ENCODE measurements at regions not wholly inside any gene's neighbourhood (a gene's known extent, or its start where the extent isn't known, plus 50 kb on each side); places are given as distances from the start of the nearest gene placed in this dataset.

DNA sequence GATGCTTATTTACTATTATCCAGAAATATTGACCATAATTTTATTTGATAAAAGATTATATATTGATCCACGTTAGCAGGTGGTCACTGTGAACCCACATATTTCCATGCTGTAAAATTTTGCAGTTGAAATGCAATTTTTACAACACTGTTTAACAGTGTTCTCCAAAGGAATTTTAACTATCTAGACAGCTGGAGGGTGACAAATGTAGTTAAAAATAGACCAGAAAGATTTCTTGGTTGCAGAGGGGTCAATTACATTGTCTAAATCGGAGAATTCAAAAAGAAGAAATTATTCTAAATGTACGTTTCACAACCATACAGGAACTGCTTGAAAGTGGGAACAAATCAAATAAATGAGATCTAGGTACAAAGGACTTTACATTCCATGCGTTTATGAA is 625.2 kb upstream of the NCAM2 start:
- no peak overlapping the region for H3K4ac ChIP-seq (ENCODE audit: low read depth in 1 of 2, low read length in 2 of 2)
- no peak overlapping the region for H3K14ac ChIP-seq (ENCODE audit: low read length in 2 of 2)
- no peak overlapping the region for H3K18ac ChIP-seq (ENCODE audit: low read depth in 1 of 2, low read length in 2 of 2)
- DNase-seq: no peak
- H3K9ac ChIP-seq (ENCODE audit: low read length): no peak overlapping the region
- no peak overlapping the region for H3K4me3 ChIP-seq (ENCODE audit: insufficient read depth in 1 of 2, low read depth in 1 of 2, low read length in 2 of 2)
- no peak overlapping the region for H3K23ac ChIP-seq (ENCODE audit: low read length in 2 of 2)
- H3K4me1 ChIP-seq (ENCODE audit: control insufficient read depth, insufficient read depth, low read depth, low read length): no peaks in the 10 kb centered on the region
- H2BK12ac ChIP-seq (ENCODE audit: low read length in 2 of 2): no peak overlapping the region
- H3K36me3 ChIP-seq (ENCODE audit: control insufficient read depth in 1 of 2, insufficient read depth in 2 of 2, low read depth in 1 of 2, low read length in 2 of 2): no peaks in the 10 kb centered on the region
- H3K79me1 ChIP-seq (replicated peaks; ENCODE audit: low read length, poor library complexity, severe bottlenecking): no peaks in the 10 kb centered on the region
- H2AK5ac ChIP-seq (ENCODE audit: low read length, severe bottlenecking): no peak overlapping the region
- H3K4me2 ChIP-seq (ENCODE audit: low read length, poor library complexity, severe bottlenecking): no peak overlapping the region
- no peak overlapping the region for H2BK120ac ChIP-seq (ENCODE audit: low read depth, low read length)
- no peak overlapping the region for H4K8ac ChIP-seq (ENCODE audit: low read length)
- peaks cover 4% of the 10 kb centered on the region for H3K9me3 ChIP-seq (ENCODE audit: control insufficient read depth, low read length)
- no peak overlapping the region for H3K27ac ChIP-seq (ENCODE audit: low read length, poor library complexity, severe bottlenecking)
- H2BK5ac ChIP-seq (ENCODE audit: low read depth, low read length, poor library complexity, severe bottlenecking): no peak overlapping the region
- H3K27me3 ChIP-seq (ENCODE audit: control insufficient read depth in 1 of 2, insufficient read depth in 1 of 2, low read length in 2 of 2): no peaks in the 10 kb centered on the region
- H4K91ac ChIP-seq (ENCODE audit: low read length): no peak overlapping the region
- WGBS: 70% methylated on average over 1 of the region's 4 CpGs
- no peak overlapping the region for H2AFZ ChIP-seq (ENCODE audit: low read depth, low read length)
- H2BK15ac ChIP-seq (ENCODE audit: low read depth, poor library complexity, severe bottlenecking): no peak overlapping the region

DNA sequence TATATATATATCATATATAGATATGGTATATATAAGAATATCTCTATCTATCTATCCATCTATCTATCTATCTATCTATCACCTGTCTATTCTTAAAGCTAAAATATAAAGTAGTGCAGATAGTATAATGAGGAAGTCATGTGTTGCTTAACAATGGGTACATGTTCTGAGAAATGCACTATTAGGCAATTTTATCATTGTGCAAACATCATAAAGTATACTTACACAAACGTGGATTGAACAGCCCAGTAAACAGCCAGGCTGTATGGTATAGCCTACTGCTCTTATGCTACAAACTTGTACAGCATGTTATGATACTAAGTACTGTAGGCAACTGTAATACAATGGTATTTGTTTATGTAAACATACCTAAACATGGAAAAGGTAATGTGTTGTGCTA is 621.0 kb upstream of the NCAM2 start:
- no peak overlapping the region for H3K23ac ChIP-seq (ENCODE audit: low read length in 2 of 2)
- no peak overlapping the region for H3K4ac ChIP-seq (ENCODE audit: low read depth in 1 of 2, low read length in 2 of 2)
- H3K18ac ChIP-seq (ENCODE audit: low read depth in 1 of 2, low read length in 2 of 2): no peak overlapping the region
- H2AK5ac ChIP-seq (ENCODE audit: low read length, severe bottlenecking): no peak overlapping the region
- H3K27ac ChIP-seq (ENCODE audit: low read length, poor library complexity, severe bottlenecking): no peak overlapping the region
- H3K9me3 ChIP-seq (ENCODE audit: control insufficient read depth, low read length): peaks cover under 1% of the 10 kb centered on the region
- no peak overlapping the region for H3K9ac ChIP-seq (ENCODE audit: low read length)
- no peak overlapping the region for H2BK12ac ChIP-seq (ENCODE audit: low read length in 2 of 2)
- WGBS: no CpG with 5 or more reads among the region's 1 CpG
- H3K14ac ChIP-seq (ENCODE audit: low read length in 2 of 2): no peak overlapping the region
- H3K4me3 ChIP-seq (ENCODE audit: insufficient read depth in 1 of 2, low read depth in 1 of 2, low read length in 2 of 2): no peak overlapping the region
- H2BK5ac ChIP-seq (ENCODE audit: low read depth, low read length, poor library complexity, severe bottlenecking): no peak overlapping the region
- no peak overlapping the region for H4K8ac ChIP-seq (ENCODE audit: low read length)
- no peak for DNase-seq
- no peak overlapping the region for H2BK15ac ChIP-seq (ENCODE audit: low read depth, poor library complexity, severe bottlenecking)
- H2AFZ ChIP-seq (ENCODE audit: low read depth, low read length): no peak overlapping the region
- no peaks in the 10 kb centered on the region for H3K4me1 ChIP-seq (ENCODE audit: control insufficient read depth, insufficient read depth, low read depth, low read length)
- H2BK120ac ChIP-seq (ENCODE audit: low read depth, low read length): no peak overlapping the region
- no peaks in the 10 kb centered on the region for H3K27me3 ChIP-seq (ENCODE audit: control insufficient read depth in 1 of 2, insufficient read depth in 1 of 2, low read length in 2 of 2)
- H4K91ac ChIP-seq (ENCODE audit: low read length): no peak overlapping the region
- H3K36me3 ChIP-seq (ENCODE audit: control insufficient read depth in 1 of 2, insufficient read depth in 2 of 2, low read depth in 1 of 2, low read length in 2 of 2): no peaks in the 10 kb centered on the region
- no peak overlapping the region for H3K4me2 ChIP-seq (ENCODE audit: low read length, poor library complexity, severe bottlenecking)
- H3K79me1 ChIP-seq (replicated peaks; ENCODE audit: low read length, poor library complexity, severe bottlenecking): no peaks in the 10 kb centered on the region

DNA sequence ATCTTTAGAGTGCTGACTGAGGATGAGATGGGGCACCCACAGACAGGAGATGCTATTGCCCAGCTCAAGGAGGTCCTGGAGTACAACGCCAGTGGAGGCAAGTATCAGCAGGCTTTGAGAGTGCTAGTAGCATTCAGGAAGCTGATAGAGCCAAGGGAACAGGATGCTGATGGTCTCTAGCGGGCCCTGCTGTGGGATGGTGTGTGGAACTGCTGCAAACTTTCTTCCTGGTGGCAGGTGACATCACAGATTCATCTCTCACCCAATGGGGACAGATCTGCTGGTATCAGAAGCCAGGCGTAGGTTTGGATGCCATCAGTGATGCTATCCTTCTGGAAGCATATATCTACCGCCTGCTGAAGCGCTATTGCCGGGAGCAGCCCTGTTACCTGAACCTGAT is 609.8 kb upstream of the NCAM2 start:
- H3K23ac ChIP-seq (ENCODE audit: low read length in 2 of 2): no peak overlapping the region
- no peaks in the 10 kb centered on the region for H3K27me3 ChIP-seq (ENCODE audit: control insufficient read depth in 1 of 2, insufficient read depth in 1 of 2, low read length in 2 of 2)
- no peak overlapping the region for H3K4me3 ChIP-seq (ENCODE audit: insufficient read depth in 1 of 2, low read depth in 1 of 2, low read length in 2 of 2)
- no peak overlapping the region for H4K91ac ChIP-seq (ENCODE audit: low read length)
- H3K9ac ChIP-seq (ENCODE audit: low read length): no peak overlapping the region
- H2BK5ac ChIP-seq (ENCODE audit: low read depth, low read length, poor library complexity, severe bottlenecking): no peak overlapping the region
- no peak overlapping the region for H2AK5ac ChIP-seq (ENCODE audit: low read length, severe bottlenecking)
- H3K4ac ChIP-seq (ENCODE audit: low read depth in 1 of 2, low read length in 2 of 2): no peak overlapping the region
- H3K36me3 ChIP-seq (ENCODE audit: control insufficient read depth in 1 of 2, insufficient read depth in 2 of 2, low read depth in 1 of 2, low read length in 2 of 2): no peaks in the 10 kb centered on the region
- H3K4me2 ChIP-seq (ENCODE audit: low read length, poor library complexity, severe bottlenecking): no peak overlapping the region
- peaks cover 18% of the 10 kb centered on the region for H3K9me3 ChIP-seq (ENCODE audit: control insufficient read depth, low read length)
- H4K8ac ChIP-seq (ENCODE audit: low read length): no peak overlapping the region
- H2AFZ ChIP-seq (ENCODE audit: low read depth, low read length): no peak overlapping the region
- no peak overlapping the region for H3K27ac ChIP-seq (ENCODE audit: low read length, poor library complexity, severe bottlenecking)
- no peak overlapping the region for H2BK12ac ChIP-seq (ENCODE audit: low read length in 2 of 2)
- no peak for DNase-seq
- H3K14ac ChIP-seq (ENCODE audit: low read length in 2 of 2): no peak overlapping the region
- 80% methylated on average over 6 of the region's 6 CpGs for WGBS
- H3K79me1 ChIP-seq (replicated peaks; ENCODE audit: low read length, poor library complexity, severe bottlenecking): no peaks in the 10 kb centered on the region
- no peak overlapping the region for H3K18ac ChIP-seq (ENCODE audit: low read depth in 1 of 2, low read length in 2 of 2)
- H3K4me1 ChIP-seq (ENCODE audit: control insufficient read depth, insufficient read depth, low read depth, low read length): no peaks in the 10 kb centered on the region
- H2BK120ac ChIP-seq (ENCODE audit: low read depth, low read length): no peak overlapping the region
- H2BK15ac ChIP-seq (ENCODE audit: low read depth, poor library complexity, severe bottlenecking): no peak overlapping the region

DNA sequence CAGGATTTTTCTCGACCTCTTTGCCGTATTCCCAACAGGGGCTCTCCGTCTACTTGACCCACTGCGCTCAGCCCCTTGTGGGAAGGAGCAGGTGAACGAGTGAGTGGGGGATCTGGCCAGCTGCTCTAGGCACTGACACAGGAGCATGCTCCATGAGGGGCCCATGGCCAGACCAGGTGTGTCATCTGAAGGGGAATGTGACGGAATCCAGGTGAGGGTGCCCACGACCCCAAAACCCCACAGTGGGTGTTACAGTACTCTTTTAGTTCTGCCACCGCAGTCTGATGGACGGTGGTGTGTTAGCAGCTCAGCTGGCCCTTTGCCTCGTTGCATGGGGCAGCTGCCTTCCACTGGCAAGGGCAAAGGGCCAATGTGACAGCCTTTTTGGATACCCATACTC is 601.4 kb upstream of the NCAM2 start:
- Histone ChIP-seq H2BK12ac (ENCODE audit: low read length in 2 of 2) (no peak overlapping the region), H3K23ac (ENCODE audit: low read length in 2 of 2) (no peak overlapping the region), H2BK120ac (ENCODE audit: low read depth, low read length) (no peak overlapping the region), H3K4me3 (ENCODE audit: insufficient read depth in 1 of 2, low read depth in 1 of 2, low read length in 2 of 2) (no peak overlapping the region), H3K9ac (ENCODE audit: low read length) (no peak overlapping the region), H3K4me1 (ENCODE audit: control insufficient read depth, insufficient read depth, low read depth, low read length) (no peaks in the 10 kb centered on the region), H4K91ac (ENCODE audit: low read length) (no peak overlapping the region), H3K14ac (ENCODE audit: low read length in 2 of 2) (no peak overlapping the region), H2BK5ac (ENCODE audit: low read depth, low read length, poor library complexity, severe bottlenecking) (no peak overlapping the region), H2BK15ac (ENCODE audit: low read depth, poor library complexity, severe bottlenecking) (no peak overlapping the region), H3K4ac (ENCODE audit: low read depth in 1 of 2, low read length in 2 of 2) (no peak overlapping the region), H3K9me3 (ENCODE audit: control insufficient read depth, low read length) (peaks cover 5% of the 10 kb centered on the region), H3K18ac (ENCODE audit: low read depth in 1 of 2, low read length in 2 of 2) (no peak overlapping the region), H3K27ac (ENCODE audit: low read length, poor library complexity, severe bottlenecking) (no peak overlapping the region), H2AK5ac (ENCODE audit: low read length, severe bottlenecking) (no peak overlapping the region), H3K27me3 (ENCODE audit: control insufficient read depth in 1 of 2, insufficient read depth in 1 of 2, low read length in 2 of 2) (no peaks in the 10 kb centered on the region), H3K4me2 (ENCODE audit: low read length, poor library complexity, severe bottlenecking) (no peak overlapping the region), H3K36me3 (ENCODE audit: control insufficient read depth in 1 of 2, insufficient read depth in 2 of 2, low read depth in 1 of 2, low read length in 2 of 2) (no peaks in the 10 kb centered on the region), H4K8ac (ENCODE audit: low read length) (no peak overlapping the region), H2AFZ (ENCODE audit: low read depth, low read length) (no peak overlapping the region), H3K79me1 (replicated peaks; ENCODE audit: low read length, poor library complexity, severe bottlenecking) (no peaks in the 10 kb centered on the region)
- no peak for DNase-seq
- 75% methylated on average over 10 of the region's 10 CpGs for WGBS

Measured in mesenchymal stem cell (in vitro differentiated cells and primary cell).